ENCODE measurements at regions not wholly inside any gene's neighbourhood (a gene's known extent, or its start where the extent isn't known, plus 50 kb on each side); places are given as distances from the start of the nearest gene placed in this dataset.

DNA sequence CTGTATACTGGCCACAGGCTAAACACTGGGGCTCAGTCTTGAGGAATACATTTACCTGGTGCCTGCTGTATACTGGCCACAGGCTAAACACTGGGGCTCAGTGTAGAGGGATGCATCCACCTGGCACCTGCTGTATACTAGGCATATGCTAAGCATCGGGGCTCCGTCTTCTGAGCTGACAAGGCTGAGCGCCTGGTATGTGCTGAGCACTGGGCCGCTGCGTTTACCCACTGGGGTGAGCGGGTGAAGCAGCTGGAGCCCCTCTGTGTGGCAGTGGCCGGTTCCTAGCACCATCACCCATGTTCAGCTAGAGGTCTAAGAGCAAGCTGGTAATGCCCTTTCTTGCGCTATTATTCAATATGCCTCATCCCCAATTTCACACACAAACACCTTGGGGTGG lies 93.4 kb downstream of the ADRA2C start:
- TF ChIP-seq, protein P1, sequence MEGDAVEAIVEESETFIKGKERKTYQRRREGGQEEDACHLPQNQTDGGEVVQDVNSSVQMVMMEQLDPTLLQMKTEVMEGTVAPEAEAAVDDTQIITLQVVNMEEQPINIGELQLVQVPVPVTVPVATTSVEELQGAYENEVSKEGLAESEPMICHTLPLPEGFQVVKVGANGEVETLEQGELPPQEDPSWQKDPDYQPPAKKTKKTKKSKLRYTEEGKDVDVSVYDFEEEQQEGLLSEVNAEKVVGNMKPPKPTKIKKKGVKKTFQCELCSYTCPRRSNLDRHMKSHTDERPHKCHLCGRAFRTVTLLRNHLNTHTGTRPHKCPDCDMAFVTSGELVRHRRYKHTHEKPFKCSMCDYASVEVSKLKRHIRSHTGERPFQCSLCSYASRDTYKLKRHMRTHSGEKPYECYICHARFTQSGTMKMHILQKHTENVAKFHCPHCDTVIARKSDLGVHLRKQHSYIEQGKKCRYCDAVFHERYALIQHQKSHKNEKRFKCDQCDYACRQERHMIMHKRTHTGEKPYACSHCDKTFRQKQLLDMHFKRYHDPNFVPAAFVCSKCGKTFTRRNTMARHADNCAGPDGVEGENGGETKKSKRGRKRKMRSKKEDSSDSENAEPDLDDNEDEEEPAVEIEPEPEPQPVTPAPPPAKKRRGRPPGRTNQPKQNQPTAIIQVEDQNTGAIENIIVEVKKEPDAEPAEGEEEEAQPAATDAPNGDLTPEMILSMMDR (IDR thresholded peaks at IDR 0.05), result no peak
- TF ChIP-seq POLR2A (IDR thresholded peaks at IDR 0.05), result no peak
